Activated CD4-positive, alpha-beta T cell treated with anti-CD3 and anti-CD28 coated beads, Interleukin-2, Interleukin-4, amounts not matched to agents 100 ng/mL and 50 ng/mL, durations not matched to agents 16 hours and 8 hours (primary cell): ENCODE measurements at regions not wholly inside any gene's neighbourhood (a gene's known extent, or its start where the extent isn't known, plus 50 kb on each side); places are given as distances from the start of the nearest gene placed in this dataset.
"Not testable (repeated sequence)": the region's sequence is repeated elsewhere in the genome, so short reads cannot be mapped to it uniquely, and the experiment has no call there.

ENCODE experiments used
- DNase-seq: peaks from one replicate; pipeline ENCODE4 v3.0.0-alpha.2; 2020; ENCODE audit warnings: low spot score

GRCh38 chr7:86372262-86372661, 271.4 kb upstream of the GRM3 start:
- DNase-seq = no peak

GRCh38 chr7:86366946-86367345, 276.8 kb upstream of the GRM3 start:
- no peak for DNase-seq

GRCh38 chr7:86340407-86340806, 303.3 kb upstream of the GRM3 start:
- not testable (repeated sequence) for DNase-seq

GRCh38 chr7:86339051-86339450, 304.7 kb upstream of the GRM3 start:
- no peak for DNase-seq

- DNase-seq = no peak
Measured at GRCh38 chr7:86328801-86329433, 314.8 kb upstream of the GRM3 start.

GRCh38 chr7:86326847-86327246, 316.9 kb upstream of the GRM3 start:
- DNase-seq = no peak

GRCh38 chr7:86320889-86321288, 322.8 kb upstream of the GRM3 start:
- no peak for DNase-seq

GRCh38 chr7:86320341-86320740, 323.4 kb upstream of the GRM3 start:
- DNase-seq = no peak

GRCh38 chr7:86313842-86314241, 329.9 kb upstream of the GRM3 start:
- DNase-seq = no peak

- no peak for DNase-seq
Measured at GRCh38 chr7:86301301-86301700, 342.4 kb upstream of the GRM3 start.

GRCh38 chr7:86295526-86295925, 348.2 kb upstream of the GRM3 start:
- DNase-seq = no peak

- no peak for DNase-seq
Measured at GRCh38 chr7:86282014-86282682, 361.6 kb upstream of the GRM3 start.

- DNase-seq = no peak
Measured at GRCh38 chr7:86280150-86280549, 363.6 kb upstream of the GRM3 start.

- no peak for DNase-seq
Measured at GRCh38 chr7:86262781-86263180, 380.9 kb upstream of the GRM3 start.

GRCh38 chr7:86257894-86258293, 385.8 kb upstream of the GRM3 start:
- DNase-seq = no peak

- no peak for DNase-seq
Measured at GRCh38 chr7:86252406-86252805, 391.3 kb upstream of the GRM3 start.

GRCh38 chr7:86248977-86249376, 394.7 kb upstream of the GRM3 start:
- DNase-seq = no peak

- DNase-seq = no peak
Measured at GRCh38 chr7:86243171-86243570, 400.5 kb upstream of the GRM3 start.

GRCh38 chr7:86226191-86226590, 417.5 kb upstream of the GRM3 start:
- DNase-seq = no peak

- no peak for DNase-seq
Measured at GRCh38 chr7:86222806-86223205, 420.9 kb upstream of the GRM3 start.

- DNase-seq = no peak
Measured at GRCh38 chr7:86214734-86215133, 429.0 kb upstream of the GRM3 start.

GRCh38 chr7:86212976-86213375, 430.7 kb upstream of the GRM3 start:
- DNase-seq = no peak

GRCh38 chr7:86209036-86209435, 434.7 kb upstream of the GRM3 start:
- no peak for DNase-seq

GRCh38 chr7:86207740-86208139, 436.0 kb upstream of the GRM3 start:
- DNase-seq = no peak
